LNCAP (cell line): ENCODE measurements at regions not wholly inside any gene's neighbourhood (a gene's known extent, or its start where the extent isn't known, plus 50 kb on each side); places are given as distances from the start of the nearest gene placed in this dataset.

Experiments used
- TF ChIP-seq, protein P1 (sequence below): fragments of 450-650 bp; IDR thresholded peaks from 2 replicates; pipeline ENCODE4 v1.5.1; 2017; ENCODE audit warnings: mild to moderate bottlenecking

DNA sequence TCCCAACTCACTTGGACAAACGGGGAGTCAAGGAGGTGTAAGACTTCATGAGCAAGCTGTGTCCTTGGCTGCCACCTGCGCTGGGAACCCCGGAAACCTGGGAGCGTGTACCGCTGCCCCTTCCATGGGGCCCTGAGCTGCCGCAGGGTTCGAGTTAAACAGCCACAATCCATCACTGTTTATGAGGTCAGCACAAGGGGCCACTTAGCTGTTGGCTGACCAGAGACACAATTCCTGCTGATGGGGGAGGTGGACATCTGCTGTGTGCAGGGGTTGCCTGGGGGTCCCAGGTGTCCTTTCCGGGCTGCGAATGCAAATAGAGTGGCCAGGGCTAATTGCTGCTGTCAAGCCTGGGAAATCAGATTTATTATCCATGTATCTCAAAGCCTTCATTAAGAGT is 549.3 kb downstream of the BRD1 start:
- TF ChIP-seq, protein P1, sequence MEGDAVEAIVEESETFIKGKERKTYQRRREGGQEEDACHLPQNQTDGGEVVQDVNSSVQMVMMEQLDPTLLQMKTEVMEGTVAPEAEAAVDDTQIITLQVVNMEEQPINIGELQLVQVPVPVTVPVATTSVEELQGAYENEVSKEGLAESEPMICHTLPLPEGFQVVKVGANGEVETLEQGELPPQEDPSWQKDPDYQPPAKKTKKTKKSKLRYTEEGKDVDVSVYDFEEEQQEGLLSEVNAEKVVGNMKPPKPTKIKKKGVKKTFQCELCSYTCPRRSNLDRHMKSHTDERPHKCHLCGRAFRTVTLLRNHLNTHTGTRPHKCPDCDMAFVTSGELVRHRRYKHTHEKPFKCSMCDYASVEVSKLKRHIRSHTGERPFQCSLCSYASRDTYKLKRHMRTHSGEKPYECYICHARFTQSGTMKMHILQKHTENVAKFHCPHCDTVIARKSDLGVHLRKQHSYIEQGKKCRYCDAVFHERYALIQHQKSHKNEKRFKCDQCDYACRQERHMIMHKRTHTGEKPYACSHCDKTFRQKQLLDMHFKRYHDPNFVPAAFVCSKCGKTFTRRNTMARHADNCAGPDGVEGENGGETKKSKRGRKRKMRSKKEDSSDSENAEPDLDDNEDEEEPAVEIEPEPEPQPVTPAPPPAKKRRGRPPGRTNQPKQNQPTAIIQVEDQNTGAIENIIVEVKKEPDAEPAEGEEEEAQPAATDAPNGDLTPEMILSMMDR, result no peak

DNA sequence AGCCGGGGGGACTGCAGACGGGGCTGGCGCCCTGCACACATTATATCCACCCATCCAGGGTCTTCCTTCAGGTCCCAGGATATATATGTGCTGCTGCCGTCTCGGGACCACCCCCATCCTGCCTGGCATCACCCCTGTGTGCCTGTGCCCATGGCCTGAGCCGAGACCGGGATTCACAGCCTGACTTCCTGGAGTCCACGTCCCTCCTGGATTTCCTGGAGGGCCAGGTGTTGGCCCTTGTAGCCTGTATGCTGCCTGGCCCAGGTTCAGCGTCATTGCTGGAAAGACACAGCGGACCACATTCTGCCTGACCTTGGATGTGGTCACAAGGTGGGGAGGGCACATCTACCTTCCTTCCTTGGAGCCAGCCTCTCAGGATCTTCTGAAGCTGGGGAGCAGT is 551.1 kb downstream of the BRD1 start:
- TF ChIP-seq, protein P1, result no peak

DNA sequence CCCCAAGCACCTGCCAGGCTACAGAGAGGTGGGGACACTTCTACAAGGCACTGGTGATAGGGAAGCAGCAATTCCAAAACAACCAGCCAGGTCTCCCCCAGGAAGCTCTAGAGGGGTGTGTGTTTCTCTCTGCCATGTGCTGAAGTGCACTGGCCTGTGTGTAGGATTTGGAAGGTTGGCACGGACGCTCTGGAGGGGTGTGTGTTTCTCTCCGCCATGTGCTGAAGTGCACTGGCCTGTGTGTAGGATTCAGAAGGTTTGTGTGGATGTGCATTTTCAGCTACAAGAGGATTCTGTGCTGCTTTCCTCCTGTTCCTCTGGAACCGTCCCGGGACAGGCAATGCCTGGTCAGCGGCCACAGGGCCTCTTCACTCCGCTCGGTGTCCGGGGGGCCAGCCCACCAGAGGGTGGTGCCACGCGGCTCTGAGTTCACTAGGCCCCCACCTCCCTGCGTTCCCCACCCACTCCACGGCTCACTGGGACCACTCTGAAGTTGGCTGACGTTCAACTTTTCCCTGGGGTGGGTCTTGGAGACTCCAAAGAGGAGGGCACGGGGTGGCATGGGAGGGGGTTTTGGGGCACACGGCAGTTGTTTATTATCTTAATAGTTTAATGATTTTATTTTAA is 552.8 kb downstream of the BRD1 start:
- TF ChIP-seq, protein P1, result no peak

DNA sequence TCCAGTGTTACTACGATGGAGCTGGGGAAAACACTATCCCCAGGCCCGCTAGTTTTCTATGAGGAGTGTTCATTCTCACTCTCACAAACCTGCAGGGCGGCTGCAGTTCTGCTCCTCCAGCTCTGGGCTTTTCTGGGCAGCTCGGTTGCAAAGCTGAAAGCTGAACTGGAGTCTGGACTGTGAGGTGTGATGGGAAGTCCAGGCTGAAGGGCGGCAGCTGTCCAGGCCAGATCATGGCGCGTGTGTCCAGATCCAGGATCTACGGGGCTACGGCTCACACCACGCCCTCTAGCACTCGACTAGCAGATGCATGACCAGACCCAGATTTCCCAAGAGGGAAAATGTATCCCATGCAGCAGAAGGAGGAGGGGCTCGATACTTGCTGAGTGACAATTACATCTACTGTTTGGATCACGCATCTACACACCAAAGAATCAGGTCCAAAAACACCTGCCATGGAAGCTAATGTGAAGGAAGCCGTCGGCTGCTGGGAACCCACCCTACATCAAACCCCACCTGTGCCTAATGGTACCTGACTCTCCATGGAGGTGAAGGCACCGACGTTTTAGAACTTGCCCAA is 555.0 kb downstream of the BRD1 start:
- TF ChIP-seq, protein P1, result no peak

DNA sequence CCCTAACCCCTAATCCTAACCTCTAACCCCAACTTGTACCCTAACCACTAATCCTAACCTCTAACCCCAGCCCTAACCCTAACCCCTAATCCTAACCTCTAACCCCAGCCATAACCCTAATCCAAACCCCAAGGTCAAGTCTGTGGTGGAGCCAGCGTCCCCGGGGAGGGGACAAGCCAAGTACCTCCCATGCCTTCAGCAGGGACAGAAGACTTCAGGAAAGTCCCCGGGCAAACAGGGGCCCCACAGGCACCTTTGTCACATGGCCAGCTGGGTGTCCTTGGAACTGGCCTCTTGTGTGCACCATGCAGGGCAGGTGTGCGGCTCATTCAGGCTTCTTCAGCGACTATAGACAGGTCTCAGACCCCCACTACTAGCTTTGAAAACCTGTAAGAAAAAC is 555.8 kb downstream of the BRD1 start:
- TF ChIP-seq, protein P1, result no peak

DNA sequence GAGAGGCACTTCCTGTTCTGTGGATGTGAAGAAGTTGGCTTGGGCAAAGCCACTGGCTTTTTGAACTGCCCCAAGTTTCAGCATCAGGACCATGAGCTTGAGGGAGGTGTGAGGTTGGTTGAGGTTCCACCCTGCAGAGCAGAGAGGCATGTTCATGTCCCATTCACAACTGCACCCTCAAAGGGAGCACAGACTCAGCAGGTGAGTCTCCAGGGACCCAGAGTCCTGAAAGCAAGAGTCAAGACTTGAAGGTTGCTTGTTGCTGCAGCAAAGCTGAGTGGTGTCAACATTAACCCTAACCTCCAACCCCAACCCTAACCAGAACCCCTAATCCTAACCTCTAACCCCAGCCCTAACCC is 556.3 kb downstream of the BRD1 start:
- TF ChIP-seq, protein P1, result no peak

DNA sequence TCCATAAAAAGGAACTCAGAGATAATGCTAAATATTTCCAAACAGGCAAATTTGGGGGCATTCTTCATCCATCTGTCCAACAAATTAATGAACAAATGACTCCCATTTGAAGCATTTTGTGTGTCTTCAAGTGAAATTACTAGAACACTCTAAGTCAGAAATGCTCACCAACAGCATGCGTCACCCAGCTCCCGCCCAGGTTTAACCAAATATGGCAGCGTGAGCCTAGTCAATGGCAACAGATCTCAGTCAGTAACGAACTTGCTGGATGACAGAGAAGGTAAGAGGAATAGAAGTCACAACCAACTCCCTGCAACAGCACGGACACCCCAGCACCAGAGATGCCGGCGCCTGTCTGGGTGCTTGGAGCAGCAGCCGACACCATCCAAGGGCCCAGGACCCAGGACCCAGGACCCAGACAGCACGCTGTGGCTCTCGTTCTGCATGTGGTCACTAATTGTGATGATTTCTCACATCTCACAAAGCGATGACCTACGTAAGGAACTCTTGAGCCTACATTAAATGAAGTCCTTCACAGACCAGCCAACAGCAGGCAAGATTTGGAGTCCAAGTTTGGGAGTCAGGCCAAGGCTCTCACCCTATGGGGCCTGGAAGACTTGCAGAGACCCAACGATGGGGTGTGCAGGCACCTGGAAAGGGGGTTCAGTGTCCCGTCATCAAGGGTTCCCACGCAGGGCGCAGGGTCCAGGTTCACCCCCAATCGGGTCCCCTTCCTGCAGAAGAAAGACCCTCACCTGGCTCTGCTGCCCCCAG is 556.9 kb downstream of the BRD1 start:
- TF ChIP-seq, protein P1, result no peak
